ENCODE measurements at regions not wholly inside any gene's neighbourhood (a gene's known extent, or its start where the extent isn't known, plus 50 kb on each side); places are given as distances from the start of the nearest gene placed in this dataset.
A peak's percentile ranks its signal among the peaks of the same experiment; 100 is the strongest.

- TF ChIP-seq JUN (IDR thresholded peaks at IDR 0.05; ENCODE audit: borderline replicate concordance, low read depth, low read length) (no peak), JUN (CRISPR knock-in tag; IDR thresholded peaks at IDR 0.05; ENCODE audit: borderline replicate concordance) (no peak)
Observed at GRCh38 chr1:234836776-234837357, 226.9 kb upstream of the IRF2BP2 start (continued).

- Histone ChIP-seq H3K27ac (ENCODE audit: extremely low read depth, low read depth, low read length) (no peak overlapping the region), H3K9me3 (replicated peaks; ENCODE audit: control insufficient read depth, insufficient read depth, low read depth, low read length) (no peaks in the 10 kb centered on the region), H3K4me1 (replicated peaks in 1 of 2; ENCODE audit: control insufficient read depth in 2 of 2, insufficient read depth in 2 of 2, low read length in 2 of 2) (peaks cover 0 to 12% of the 10 kb centered on the region in 2 experiments; a peak in 4 of 5 replicates), H3K79me2 (ENCODE audit: control insufficient read depth, insufficient read depth, low read length) (no peaks in the 10 kb centered on the region), H2AFZ (ENCODE audit: low read depth, low read length) (no peak overlapping the region), H3K36me3 (ENCODE audit: control insufficient read depth, insufficient read depth, low read length) (no peaks in the 10 kb centered on the region), H4K20me1 (replicated peaks; ENCODE audit: control insufficient read depth, insufficient read depth, low read length) (no peaks in the 10 kb centered on the region), H3K9ac (ENCODE audit: insufficient read depth in 1 of 2, low read depth in 2 of 2, low read length in 2 of 2) (no peak overlapping the region), H3K9me1 (ENCODE audit: control insufficient read depth, insufficient read depth, low read length) (no peaks in the 10 kb centered on the region), H3K4me3 (no peak overlapping the region), H3K27me3 (ENCODE audit: control insufficient read depth in 2 of 2, insufficient read depth in 2 of 2, low read length in 2 of 2) (peaks cover 0 to 4% of the 10 kb centered on the region in 2 experiments; a peak in 2 of 5 replicates), H3K4me2 (ENCODE audit: insufficient read depth, low read length) (no peak overlapping the region)
- DNase-seq (ENCODE audit: extremely low read depth in 1 of 4, low spot score in 3 of 4) = no peak
- FAIRE-seq = no peak
- no TSS peak for BruUV-seq (replicated peaks)
- CTCF ChIA-PET (ENCODE audit: low intra/inter-chr PET ratio) = no interaction called here
- TF ChIP-seq ZKSCAN8 (CRISPR knock-in tag; IDR thresholded peaks at IDR 0.05) (no peak), NFE2L1 (tag; IDR thresholded peaks at IDR 0.05; ENCODE audit: borderline replicate concordance, low read depth) (no peak), SPI1 (IDR thresholded peaks at IDR 0.05; ENCODE audit: borderline replicate concordance, low read depth, low read length) (peak; percentile 33; the same call in 1 of the 2 replicates), JUND (IDR thresholded peaks at IDR 0.05; ENCODE audit: borderline replicate concordance, low read depth, low read length) (no peak), JUND (tag; IDR thresholded peaks at IDR 0.05; ENCODE audit: borderline replicate concordance, low read depth, low read length) (no peak), ZNF347 (CRISPR knock-in tag; IDR thresholded peaks at IDR 0.05; ENCODE audit: low read depth) (no peak), RBBP5 (IDR thresholded peaks at IDR 0.05; ENCODE audit: borderline replicate concordance, insufficient read depth, low read length, poor library complexity, severe bottlenecking) (no peak), NFYB (IDR thresholded peaks at IDR 0.05; ENCODE audit: extremely low read depth, insufficient read length) (no peak)
- WGBS (ENCODE audit: insufficient coverage, low coverage, missing lambda C conversion rate) = 24% methylated on average over 7 of the region's 7 CpGs
- POLR2A ChIA-PET = interaction anchor here (0.6 to 1.1 kb wide), 2 partner anchors 10 to 212 kb away, joined by 3 to 4 read pairs; no protein-coding TSS in a partner anchor
- no peak for ATAC-seq
- intact Hi-C loops (cut with micrococcal nuclease) (no loop called here), in situ Hi-C loops (cut with MboI) (no loop called here)
Observed at GRCh38 chr1:234836045-234836681, 226.2 kb upstream of the IRF2BP2 start.

All from K562 (cell line).